A673 (cell line): ENCODE measurements at regions not wholly inside any gene's neighbourhood (a gene's known extent, or its start where the extent isn't known, plus 50 kb on each side); places are given as distances from the start of the nearest gene placed in this dataset.

Experiments used
- BruUV-seq: library from RNA; stranded (reverse); fragments of 400-500 nt; replicated peaks from 2 replicates; lab custom pipeline; 2021; lab: Mats Ljungman, UMichigan
- CTCF ChIA-PET: fragments of 300-600 bp; sonication (Branson Sonifier 250); formaldehyde crosslinking; loops from one replicate; lab custom pipeline; 2022; ENCODE audit warnings: antibody characterized with exemption; lab: Charles Lee
- POLR2A ChIA-PET: fragments of 300-600 bp; sonication (Branson Sonifier 250); formaldehyde crosslinking; loops from one replicate; lab custom pipeline; 2022; ENCODE audit warnings: antibody characterized with exemption; ENCODE audit not compliant: low non-redundant PET; lab: Charles Lee
- DNase-seq: peaks from one replicate; pipeline ENCODE4 v3.0.0-alpha.2; 2015; ENCODE audit warnings: low spot score
- H3K27ac ChIP-seq: fragments of 200-600 bp; sonication (generic); 2 replicates; pipeline ENCODE4 v1.5.1; 2016; ENCODE audit warnings: mixed run types, low read depth, mild to moderate bottlenecking, mixed read lengths, antibody characterized with exemption, low read length; ENCODE audit not compliant: poor library complexity, severe bottlenecking
- H3K27me3 ChIP-seq: fragments of 200-600 bp; sonication (generic); replicated peaks from 2 replicates; pipeline ENCODE4 v1.6.1; 2017; ENCODE audit warnings: mixed run types, low read depth, mild to moderate bottlenecking, mixed read lengths, antibody characterized with exemption, low read length; ENCODE audit not compliant: insufficient read depth, poor library complexity
- H3K36me3 ChIP-seq: fragments of 200-600 bp; sonication (generic); 2 replicates; pipeline ENCODE4 v1.6.1; 2016; ENCODE audit warnings: mixed run types, mild to moderate bottlenecking, mixed read lengths, antibody characterized with exemption, low read length; ENCODE audit not compliant: insufficient read depth, poor library complexity, severe bottlenecking
- H3K4me1 ChIP-seq: fragments of 200-600 bp; sonication (generic); 2 replicates; pipeline ENCODE4 v1.6.1; 2017; ENCODE audit warnings: mixed run types, mild to moderate bottlenecking, mixed read lengths, antibody characterized with exemption, low read length; ENCODE audit not compliant: insufficient read depth, poor library complexity, severe bottlenecking
- H3K4me3 ChIP-seq: fragments of 200-600 bp; sonication (generic); 2 replicates; pipeline ENCODE4 v1.5.1; 2016; ENCODE audit warnings: low read depth, mixed run types, mild to moderate bottlenecking, mixed read lengths, low read length; ENCODE audit not compliant: poor library complexity, severe bottlenecking
- H3K9me3 ChIP-seq: fragments of 200-600 bp; sonication (generic); 2 replicates; pipeline ENCODE4 v1.6.1; 2016; ENCODE audit warnings: mixed run types, low read depth, mild to moderate bottlenecking, mixed read lengths, antibody characterized with exemption, low read length; ENCODE audit not compliant: poor library complexity, severe bottlenecking
- EZH2 ChIP-seq: fragments of 200-600 bp; sonication (generic); IDR thresholded peaks from 2 replicates; pipeline ENCODE4 v1.6.1; 2017; ENCODE audit warnings: borderline replicate concordance, low read depth, mild to moderate bottlenecking, mixed read lengths, antibody characterized with exemption, low read length; ENCODE audit not compliant: poor library complexity, severe bottlenecking
- intact Hi-C: fragments of 100-400 bp; cut with micrococcal nuclease; formaldehyde crosslinking; loops from one replicate; pipeline ENCODE4 v1.10.0; 2022; ENCODE audit not compliant: unreplicated experiment
- TF ChIP-seq, protein P1 (sequence below): fragments of 300-800, 200-600 bp; sonication (generic); conservative IDR thresholded peaks from 2 replicates; pipeline ENCODE4 v1.5.1; 2017; ENCODE audit warnings: low read depth, mild to moderate bottlenecking, antibody characterized with exemption, low read length, moderate library complexity, mixed read lengths

DNA sequence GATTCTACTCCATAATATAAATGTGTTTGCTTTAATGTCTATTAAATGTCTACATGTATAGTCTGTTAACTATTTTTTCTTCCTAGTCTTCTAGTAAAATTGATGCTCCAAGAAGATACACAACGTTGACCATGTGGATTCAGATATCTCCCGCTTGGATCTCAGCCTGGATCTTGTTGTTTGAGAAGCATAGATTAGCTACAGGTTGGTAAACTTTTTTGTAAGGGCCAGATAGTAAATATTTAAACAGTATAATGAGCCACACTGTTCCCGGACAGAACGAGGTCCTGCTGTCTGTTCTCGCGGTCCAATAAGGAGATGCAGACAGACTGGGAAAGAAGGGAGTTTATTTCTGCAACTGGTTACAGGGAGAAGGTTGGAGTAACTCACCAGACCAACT lies 86.2 kb upstream of the IL12B start:
- ChIA-PET CTCF (no interaction called here), POLR2A (no interaction called here)
- Histone ChIP-seq H3K4me3 (no peak overlapping the region), H3K27ac (no peak overlapping the region), H3K27me3 (no peaks in the 10 kb centered on the region), H3K9me3 (no peaks in the 10 kb centered on the region), H3K36me3 (no peaks in the 10 kb centered on the region), H3K4me1 (no peaks in the 10 kb centered on the region)
- intact Hi-C loops, result no loop called here
- TF ChIP-seq, protein P1, sequence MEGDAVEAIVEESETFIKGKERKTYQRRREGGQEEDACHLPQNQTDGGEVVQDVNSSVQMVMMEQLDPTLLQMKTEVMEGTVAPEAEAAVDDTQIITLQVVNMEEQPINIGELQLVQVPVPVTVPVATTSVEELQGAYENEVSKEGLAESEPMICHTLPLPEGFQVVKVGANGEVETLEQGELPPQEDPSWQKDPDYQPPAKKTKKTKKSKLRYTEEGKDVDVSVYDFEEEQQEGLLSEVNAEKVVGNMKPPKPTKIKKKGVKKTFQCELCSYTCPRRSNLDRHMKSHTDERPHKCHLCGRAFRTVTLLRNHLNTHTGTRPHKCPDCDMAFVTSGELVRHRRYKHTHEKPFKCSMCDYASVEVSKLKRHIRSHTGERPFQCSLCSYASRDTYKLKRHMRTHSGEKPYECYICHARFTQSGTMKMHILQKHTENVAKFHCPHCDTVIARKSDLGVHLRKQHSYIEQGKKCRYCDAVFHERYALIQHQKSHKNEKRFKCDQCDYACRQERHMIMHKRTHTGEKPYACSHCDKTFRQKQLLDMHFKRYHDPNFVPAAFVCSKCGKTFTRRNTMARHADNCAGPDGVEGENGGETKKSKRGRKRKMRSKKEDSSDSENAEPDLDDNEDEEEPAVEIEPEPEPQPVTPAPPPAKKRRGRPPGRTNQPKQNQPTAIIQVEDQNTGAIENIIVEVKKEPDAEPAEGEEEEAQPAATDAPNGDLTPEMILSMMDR, result no peak
- TF ChIP-seq EZH2, result no peak
- no peak for DNase-seq
- BruUV-seq, result no TSS peak

DNA sequence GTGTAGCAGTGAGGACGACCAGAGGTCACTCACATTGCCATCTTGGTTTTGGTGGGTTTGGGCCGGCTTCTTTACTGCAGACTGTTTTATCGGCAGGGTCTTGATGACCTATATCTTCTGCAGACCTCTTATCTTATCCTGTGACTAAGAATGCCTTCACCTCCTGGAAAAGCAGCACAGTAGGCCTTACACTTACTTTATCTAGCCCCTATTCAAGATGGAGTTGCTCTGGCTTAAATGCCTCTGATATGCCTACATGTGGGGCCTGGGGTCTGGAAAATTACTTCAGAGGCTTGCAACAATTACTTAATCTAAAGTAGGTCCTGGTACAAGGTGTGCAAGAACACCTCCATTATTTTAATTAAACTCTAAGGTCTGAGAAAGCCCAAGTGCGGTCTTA lies 86.9 kb upstream of the IL12B start:
- TF ChIP-seq, protein P1, result no peak
- no peak for TF ChIP-seq EZH2
- intact Hi-C loops, result no loop called here
- DNase-seq, result no peak
- no peak overlapping the region for H3K27ac ChIP-seq
- no TSS peak for BruUV-seq
- ChIA-PET POLR2A (no interaction called here), CTCF (no interaction called here)
- no peaks in the 10 kb centered on the region for H3K4me1 ChIP-seq
- no peak overlapping the region for H3K4me3 ChIP-seq
- no peaks in the 10 kb centered on the region for H3K9me3 ChIP-seq
- no peaks in the 10 kb centered on the region for H3K27me3 ChIP-seq
- H3K36me3 ChIP-seq, result no peaks in the 10 kb centered on the region

DNA sequence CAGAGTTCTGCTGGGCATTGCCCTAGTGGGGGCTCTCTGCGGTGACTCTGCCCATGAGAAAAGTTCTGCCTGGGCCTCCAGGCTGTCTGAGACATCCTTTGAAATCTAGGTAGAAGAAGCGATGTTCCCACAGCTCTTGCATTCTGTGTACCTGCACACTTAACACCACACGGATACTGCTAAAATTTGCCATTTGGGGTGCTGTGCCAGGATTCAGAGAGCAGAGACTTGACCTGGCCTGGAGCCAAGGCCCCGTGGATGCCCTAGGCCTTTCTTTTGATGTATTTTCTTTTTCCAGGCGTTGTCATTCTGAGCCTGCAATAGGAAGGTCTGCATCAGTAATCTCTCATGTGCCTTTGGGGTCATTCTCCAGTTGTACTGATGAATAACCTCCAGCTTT lies 89.3 kb upstream of the IL12B start:
- BruUV-seq, result no TSS peak
- Histone ChIP-seq H3K4me3 (no peak overlapping the region), H3K36me3 (no peaks in the 10 kb centered on the region), H3K27me3 (no peaks in the 10 kb centered on the region), H3K27ac (no peak overlapping the region), H3K9me3 (no peaks in the 10 kb centered on the region), H3K4me1 (no peaks in the 10 kb centered on the region)
- no peak for TF ChIP-seq EZH2
- TF ChIP-seq, protein P1, result 0 out of 2 replicates have a peak, but pooled peaks have one; percentile 14
- POLR2A ChIA-PET, result no interaction called here
- intact Hi-C loops, result no loop called here
- DNase-seq, result no peak
- CTCF ChIA-PET, result no interaction called here
